ENCODE measurements at regions not wholly inside any gene's neighbourhood (a gene's known extent, or its start where the extent isn't known, plus 50 kb on each side); places are given as distances from the start of the nearest gene placed in this dataset.

- Histone ChIP-seq H3K4me3 (no peak overlapping the region), H4K20me1 (ENCODE audit: low read depth) (no peaks in the 10 kb centered on the region), H3K27me3 (no peaks in the 10 kb centered on the region), H3K9me3 (ENCODE audit: low read depth) (no peaks in the 10 kb centered on the region), H3K4me2 (no peak overlapping the region), H3F3A (ENCODE audit: low read depth) (no peaks in the 10 kb centered on the region), H3K4me1 (no peaks in the 10 kb centered on the region), H3K9ac (no peak overlapping the region), H2AFZ (replicated peaks) (no peak overlapping the region), H3K79me2 (ENCODE audit: low read depth) (no peaks in the 10 kb centered on the region), H3K27ac (no peak overlapping the region), H3K36me3 (no peaks in the 10 kb centered on the region)
- no peaks in the 10 kb centered on the region for H3K4me1 Mint-ChIP-seq
- H3K4me3 Mint-ChIP-seq = no peak overlapping the region
- DNase-seq (ENCODE audit: low spot score) = no peak
- H3K9me3 Mint-ChIP-seq = no peaks in the 10 kb centered on the region
- H3K27ac Mint-ChIP-seq = no peak overlapping the region
- peaks cover 2% of the 10 kb centered on the region for H3K27me3 Mint-ChIP-seq (ENCODE audit: insufficient read depth, low read depth)
- H3K36me3 Mint-ChIP-seq = no peaks in the 10 kb centered on the region
- TF ChIP-seq CTCF (IDR thresholded peaks at IDR 0.05) (no peak), EZH2phosphoT487 (IDR thresholded peaks at IDR 0.05) (no peak), EZH2 (IDR thresholded peaks at IDR 0.05) (no peak)
These were observed 130.3 kb upstream of the ARSJ start for GRCh38 chr4:114109776-114110175.

GRCh38 chr4:114115526-114115925 is 136.1 kb upstream of the ARSJ start:
- Histone ChIP-seq H3K36me3 (no peaks in the 10 kb centered on the region), H3K9me3 (ENCODE audit: low read depth) (no peaks in the 10 kb centered on the region), H3K79me2 (ENCODE audit: low read depth) (no peaks in the 10 kb centered on the region), H3K27me3 (no peaks in the 10 kb centered on the region), H3K4me1 (no peaks in the 10 kb centered on the region), H2AFZ (replicated peaks) (no peak overlapping the region), H3F3A (ENCODE audit: low read depth) (no peaks in the 10 kb centered on the region), H4K20me1 (ENCODE audit: low read depth) (no peaks in the 10 kb centered on the region), H3K4me2 (no peak overlapping the region), H3K9ac (no peak overlapping the region), H3K4me3 (no peak overlapping the region), H3K27ac (no peak overlapping the region)
- H3K4me3 Mint-ChIP-seq = no peak overlapping the region
- no peak overlapping the region for H3K27ac Mint-ChIP-seq
- no peaks in the 10 kb centered on the region for H3K9me3 Mint-ChIP-seq
- no peaks in the 10 kb centered on the region for H3K27me3 Mint-ChIP-seq (ENCODE audit: insufficient read depth, low read depth)
- DNase-seq (ENCODE audit: low spot score) = no peak
- no peaks in the 10 kb centered on the region for H3K36me3 Mint-ChIP-seq
- TF ChIP-seq EZH2 (IDR thresholded peaks at IDR 0.05) (no peak), CTCF (IDR thresholded peaks at IDR 0.05) (no peak), EZH2phosphoT487 (IDR thresholded peaks at IDR 0.05) (no peak)
- no peaks in the 10 kb centered on the region for H3K4me1 Mint-ChIP-seq

GRCh38 chr4:114116861-114117260 is 137.4 kb upstream of the ARSJ start:
- H3K27me3 Mint-ChIP-seq (ENCODE audit: insufficient read depth, low read depth) = no peaks in the 10 kb centered on the region
- no peak for TF ChIP-seq EZH2phosphoT487 (IDR thresholded peaks at IDR 0.05)
- TF ChIP-seq EZH2 (IDR thresholded peaks at IDR 0.05) = no peak
- TF ChIP-seq CTCF (IDR thresholded peaks at IDR 0.05) = no peak

More at GRCh38 chr4:114116861-114117260, 137.4 kb upstream of the ARSJ start:
- H3K9ac ChIP-seq = no peak overlapping the region
- no peaks in the 10 kb centered on the region for H3K4me1 ChIP-seq
- no peaks in the 10 kb centered on the region for H3K27me3 ChIP-seq
- H3K27ac Mint-ChIP-seq = no peak overlapping the region
- H3K36me3 Mint-ChIP-seq = no peaks in the 10 kb centered on the region
- H3K4me1 Mint-ChIP-seq = no peaks in the 10 kb centered on the region
- H2AFZ ChIP-seq (replicated peaks) = no peak overlapping the region
- no peak overlapping the region for H3K27ac ChIP-seq
- no peak overlapping the region for H3K4me2 ChIP-seq
- no peaks in the 10 kb centered on the region for H3K79me2 ChIP-seq (ENCODE audit: low read depth)
- H3K4me3 ChIP-seq = no peak overlapping the region
- H3F3A ChIP-seq (ENCODE audit: low read depth) = no peaks in the 10 kb centered on the region
- DNase-seq (ENCODE audit: low spot score) = no peak
- H3K4me3 Mint-ChIP-seq = no peak overlapping the region
- H3K36me3 ChIP-seq = no peaks in the 10 kb centered on the region
- no peaks in the 10 kb centered on the region for H3K9me3 Mint-ChIP-seq
- no peaks in the 10 kb centered on the region for H4K20me1 ChIP-seq (ENCODE audit: low read depth)
- H3K9me3 ChIP-seq (ENCODE audit: low read depth) = no peaks in the 10 kb centered on the region
